Hepatic stellate cell (primary cell): ENCODE measurements at regions not wholly inside any gene's neighbourhood (a gene's known extent, or its start where the extent isn't known, plus 50 kb on each side); places are given as distances from the start of the nearest gene placed in this dataset.
"Not testable (repeated sequence)": the region's sequence is repeated elsewhere in the genome, so short reads cannot be mapped to it uniquely, and the experiment has no call there.

Experiments used
- DNase-seq: peaks from one replicate; pipeline ENCODE4 v3.0.0; 2011; ENCODE audit warnings: low spot score

DNA sequence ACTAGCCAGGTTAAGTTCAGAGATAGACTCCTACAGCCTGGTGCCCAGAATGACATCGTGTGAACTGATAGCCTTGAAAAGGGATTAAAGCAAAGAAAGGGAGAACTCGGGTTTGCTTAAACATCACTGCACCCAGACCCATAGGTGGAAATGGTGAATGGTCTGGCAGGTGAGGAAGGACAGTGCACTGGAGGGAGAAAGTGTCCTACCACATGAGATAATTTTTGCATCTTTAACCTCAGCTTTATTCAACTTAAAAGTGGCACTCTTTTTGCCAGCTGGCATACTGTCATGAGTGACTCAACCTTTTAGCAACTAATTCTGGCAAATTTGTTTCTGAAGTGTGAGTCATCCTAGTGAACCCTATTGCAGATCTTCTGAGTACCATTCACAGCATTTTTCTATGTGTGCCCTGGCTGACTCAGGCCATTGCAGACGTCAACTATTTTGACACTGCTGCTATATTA lies 53.0 kb upstream of the DAPP1 start:
- peak; percentile 13 for DNase-seq

- no peak for DNase-seq
Observed at GRCh38 chr4:99762728-99763127, 53.9 kb upstream of the DAPP1 start.

DNA sequence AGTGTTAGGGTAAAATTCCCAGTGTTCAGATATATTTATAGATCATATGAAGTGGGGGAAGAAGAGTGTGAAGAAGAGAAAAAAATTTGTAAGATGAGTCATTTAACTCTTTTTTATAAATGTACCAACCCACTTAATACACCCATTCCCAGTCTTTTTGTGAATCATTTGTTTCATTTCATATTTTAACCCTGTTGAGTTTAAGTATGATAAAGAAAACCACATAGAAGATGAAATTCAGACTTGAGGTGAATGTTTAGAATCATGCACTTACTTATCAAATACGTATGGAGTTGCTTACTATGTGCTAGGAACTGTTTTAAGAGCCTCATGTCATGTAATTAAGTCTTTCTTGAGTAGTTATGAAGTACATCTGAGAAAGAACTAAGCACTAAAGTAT lies 56.6 kb upstream of the DAPP1 start:
- no peak for DNase-seq

- no peak for DNase-seq
Observed at GRCh38 chr4:99759346-99759984, 57.2 kb upstream of the DAPP1 start.

DNA sequence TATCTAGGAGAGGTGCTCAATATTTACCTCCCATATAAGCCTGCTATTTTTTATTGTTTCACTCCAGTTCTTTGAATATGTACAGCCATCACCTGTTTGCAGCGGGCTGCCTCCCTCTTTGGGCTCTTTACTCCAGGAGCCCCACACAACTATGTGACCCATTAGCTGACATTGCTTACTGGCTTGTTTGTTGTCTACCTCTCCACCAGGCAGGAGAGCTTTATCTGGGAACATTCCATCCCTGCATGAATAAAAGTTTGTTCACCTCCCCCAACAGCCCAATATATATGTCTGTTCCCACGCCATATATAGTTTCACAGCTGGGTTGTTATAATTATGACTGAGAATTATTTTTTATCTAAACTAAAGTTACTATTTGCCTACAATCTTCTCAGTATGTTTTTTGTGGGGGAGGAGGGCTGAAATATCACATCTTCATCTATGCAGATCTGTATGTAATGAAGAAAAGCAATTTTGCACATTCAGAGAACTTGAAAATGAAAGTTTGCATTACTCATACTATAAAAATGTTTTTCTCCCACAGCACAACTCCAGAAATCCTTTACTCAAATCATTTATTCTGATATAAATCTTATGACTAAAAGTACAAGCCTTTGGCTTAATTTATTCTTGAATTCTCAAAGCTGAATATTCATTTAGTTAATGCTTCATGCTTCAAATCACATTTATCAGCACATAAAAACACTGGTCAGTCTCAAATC lies 61.2 kb upstream of the DAPP1 start:
- DNase-seq, result no peak

DNA sequence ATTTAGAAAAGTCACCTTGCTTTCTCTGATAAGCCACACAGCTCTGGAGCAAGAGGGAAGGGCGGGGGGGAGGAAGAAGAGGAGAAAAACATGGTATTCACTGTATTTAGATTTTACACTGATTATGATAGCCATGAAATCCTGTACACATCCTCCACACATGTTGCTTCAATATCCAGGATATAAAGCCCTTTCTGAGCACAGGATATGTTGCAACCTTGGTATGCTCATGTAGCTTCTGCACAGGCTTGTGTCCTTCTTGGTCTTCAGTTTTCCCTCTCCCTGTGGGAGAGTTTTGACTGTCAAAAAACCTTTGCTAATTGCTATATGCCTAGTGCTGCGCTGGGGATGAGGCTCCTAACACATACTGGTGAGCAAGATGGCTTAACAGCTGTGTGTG lies 61.9 kb upstream of the DAPP1 start:
- DNase-seq, result no peak

GRCh38 chr4:99753931-99754330 lies 62.7 kb upstream of the DAPP1 start:
- DNase-seq, result no peak

DNA sequence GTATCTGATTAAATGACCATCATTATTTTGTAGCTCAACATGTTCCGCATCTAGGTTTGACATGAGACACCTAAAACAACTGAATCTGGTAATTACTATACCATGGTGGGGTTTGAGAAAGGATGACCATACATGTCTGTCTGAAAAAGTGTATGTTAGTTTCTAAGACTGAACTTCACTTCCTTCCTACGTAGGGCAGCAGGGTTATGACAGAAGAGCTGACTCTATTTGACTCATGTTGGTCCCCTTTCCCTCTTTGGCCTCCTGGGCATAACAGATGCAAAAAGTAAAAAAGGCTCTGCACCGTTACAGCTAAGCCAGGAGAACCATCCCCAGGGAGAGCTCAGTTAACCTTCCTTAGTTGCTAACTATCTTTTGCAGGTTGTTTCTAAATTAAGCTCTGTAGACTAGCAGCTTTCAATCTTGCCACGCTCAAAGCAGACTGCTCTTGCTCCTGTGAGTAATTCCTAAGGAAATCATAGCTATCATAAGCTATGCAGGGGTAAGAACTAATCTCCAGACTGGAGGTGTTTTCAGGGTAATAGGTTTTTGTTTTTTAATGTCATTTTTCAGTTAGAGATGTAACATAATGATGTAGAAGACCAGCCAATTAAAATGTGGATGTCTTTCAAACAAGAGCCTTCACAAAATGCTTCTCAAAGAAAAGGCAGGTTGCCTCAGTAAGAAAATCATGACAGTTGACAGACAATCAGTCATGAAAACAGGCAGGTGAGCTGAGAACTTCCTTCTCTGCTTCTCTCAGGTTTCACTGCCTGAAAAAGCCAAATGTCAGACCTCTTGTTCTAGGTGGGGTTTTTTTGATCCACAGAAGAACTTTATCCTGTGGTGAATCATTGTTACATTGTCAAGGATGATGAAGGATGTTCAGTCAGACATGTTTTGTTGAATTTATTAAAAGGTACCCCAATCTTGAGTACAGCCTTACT lies 66.9 kb upstream of the DAPP1 start:
- no peak for DNase-seq

DNA sequence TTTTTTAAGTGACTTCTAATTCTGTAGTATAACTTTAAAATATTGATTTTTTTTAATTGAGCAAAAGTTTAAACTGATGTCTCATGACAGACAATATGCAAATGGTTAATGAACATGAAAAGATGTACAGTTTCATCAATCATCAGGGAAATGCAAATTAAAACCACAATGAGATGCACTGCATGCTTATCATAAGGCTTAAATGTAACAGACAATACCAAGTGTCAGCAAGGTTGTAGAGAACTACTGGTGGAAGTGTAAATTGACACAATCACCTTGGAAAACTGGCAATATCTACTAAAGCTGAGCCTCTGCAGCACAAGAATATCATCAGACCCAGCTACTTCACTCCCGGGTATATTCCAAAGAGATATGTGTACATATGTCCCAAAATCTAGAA lies 70.2 kb upstream of the DAPP1 start:
- no peak for DNase-seq

GRCh38 chr4:99736846-99737245 lies 79.2 kb upstream of the C4orf54 start:
- no peak for DNase-seq

DNA sequence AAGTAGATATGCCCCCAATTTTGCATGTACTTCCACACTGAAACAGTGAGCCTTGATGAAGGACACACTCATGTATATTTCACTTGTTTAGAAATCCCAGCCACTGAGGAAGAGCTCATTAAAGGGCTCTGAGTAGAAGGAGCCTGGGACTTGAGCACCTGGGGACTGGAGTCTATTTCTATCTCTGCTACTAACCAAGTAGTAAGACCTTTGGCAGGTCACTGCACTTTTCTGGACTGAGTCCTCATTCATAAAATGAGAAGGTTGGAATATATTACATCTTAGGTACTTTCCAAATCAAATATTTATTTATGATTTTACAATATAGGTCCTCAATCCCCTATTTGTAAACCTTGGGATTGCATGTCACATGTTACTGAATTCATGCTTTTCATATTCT lies 78.2 kb upstream of the C4orf54 start:
- no peak for DNase-seq

DNA sequence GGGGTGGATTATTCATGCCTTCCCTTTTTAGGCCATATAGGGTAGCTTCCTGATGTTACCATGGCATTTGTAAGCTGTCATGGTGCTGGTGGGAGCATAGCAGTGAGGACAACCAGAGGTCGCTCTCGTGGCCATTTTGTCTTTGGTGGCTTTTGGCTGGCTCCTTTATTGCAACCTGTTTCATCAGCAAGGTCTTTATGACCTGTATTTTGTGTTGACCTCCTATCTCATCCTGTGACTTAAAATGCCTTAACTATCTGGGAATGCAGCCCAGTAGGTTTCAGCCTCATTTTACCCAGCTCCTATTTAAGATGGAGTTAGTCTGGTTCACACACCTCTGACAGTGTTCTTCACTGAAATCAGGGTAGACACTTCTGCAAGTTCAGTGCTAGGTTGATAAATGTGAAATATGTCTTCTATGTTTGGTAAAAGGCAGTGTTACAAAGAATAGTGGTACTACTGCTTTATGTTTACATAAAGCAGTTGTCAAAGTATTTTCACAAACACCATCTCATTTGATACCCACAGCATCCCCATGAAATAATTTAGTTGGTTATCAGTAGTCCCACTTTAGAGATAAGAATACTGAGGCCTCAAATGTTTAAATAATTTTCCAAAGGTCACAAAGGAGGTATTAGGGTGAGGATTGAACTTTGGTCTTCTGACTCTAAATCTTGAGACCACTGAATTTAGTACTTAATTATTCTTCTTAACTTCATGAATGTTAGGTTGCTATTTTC lies 77.1 kb upstream of the C4orf54 start:
- no peak for DNase-seq

DNA sequence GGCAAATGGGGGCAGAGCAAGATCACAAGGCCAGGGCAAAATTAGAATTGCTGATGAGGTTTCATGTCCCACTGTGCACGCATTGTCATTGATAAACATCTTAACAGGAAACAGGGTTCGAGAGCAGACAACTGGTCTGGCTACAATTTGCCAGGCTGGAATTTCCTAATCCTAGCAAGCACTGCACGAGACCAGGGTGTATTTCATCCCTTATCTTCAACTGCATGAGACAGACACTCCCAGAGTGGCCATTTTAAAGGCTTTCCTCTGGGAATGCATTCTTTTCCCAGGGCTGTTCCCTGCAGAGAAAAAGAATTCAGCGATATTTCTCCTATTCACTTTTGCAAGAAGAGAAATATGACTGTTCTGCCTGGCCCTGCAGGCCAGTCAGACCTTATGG lies 75.8 kb upstream of the C4orf54 start:
- DNase-seq, result not testable (repeated sequence)

GRCh38 chr4:99729186-99729585 lies 71.6 kb upstream of the C4orf54 start:
- DNase-seq, result no peak

- DNase-seq, result no peak
Observed at GRCh38 chr4:99724067-99724466, 66.4 kb upstream of the C4orf54 start.

- no peak for DNase-seq
Observed at GRCh38 chr4:99723612-99724011, 66.0 kb upstream of the C4orf54 start.

- DNase-seq, result no peak
Observed at GRCh38 chr4:99722725-99723124, 65.1 kb upstream of the C4orf54 start.

DNA sequence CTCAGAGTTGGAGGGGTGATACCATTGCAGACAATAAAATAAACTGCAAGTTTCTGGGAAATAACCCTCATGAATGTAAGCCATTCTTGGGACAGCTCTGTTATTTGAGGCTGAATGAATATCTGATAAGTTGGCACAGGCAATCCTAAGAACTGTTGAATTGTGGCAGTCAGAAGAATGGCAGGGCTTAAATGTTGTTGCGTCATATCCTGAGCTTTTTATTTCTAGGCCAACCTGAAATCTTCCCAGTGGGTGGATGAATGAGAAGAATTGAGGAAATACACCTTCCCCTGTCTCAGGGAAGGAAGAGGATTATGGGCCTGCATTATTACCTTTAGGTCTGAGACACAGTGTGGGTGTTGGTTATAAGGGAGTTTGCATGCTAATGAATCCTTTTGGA lies 64.4 kb upstream of the C4orf54 start:
- DNase-seq, result no peak

GRCh38 chr4:99720206-99720605 lies 62.6 kb upstream of the C4orf54 start:
- no peak for DNase-seq

DNA sequence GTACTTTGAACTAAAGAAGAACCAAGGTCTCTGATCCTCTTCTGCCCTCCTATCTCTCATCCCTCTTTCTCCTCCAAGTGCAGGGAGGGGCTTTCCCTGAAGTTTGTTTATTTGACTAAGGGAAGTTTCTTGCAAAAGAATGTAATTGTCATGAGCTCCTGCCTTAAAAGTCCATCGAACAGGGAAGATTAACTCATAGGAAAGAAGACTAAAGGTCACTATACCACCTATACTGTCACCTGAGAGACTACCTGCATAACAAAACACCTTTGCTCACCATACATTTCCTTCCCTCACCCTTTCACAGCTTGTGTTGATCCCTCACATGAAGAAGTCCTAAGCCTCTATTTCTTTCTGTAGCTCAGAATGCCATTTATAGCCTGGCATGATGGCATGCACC lies 59.4 kb upstream of the C4orf54 start:
- DNase-seq, result no peak

DNA sequence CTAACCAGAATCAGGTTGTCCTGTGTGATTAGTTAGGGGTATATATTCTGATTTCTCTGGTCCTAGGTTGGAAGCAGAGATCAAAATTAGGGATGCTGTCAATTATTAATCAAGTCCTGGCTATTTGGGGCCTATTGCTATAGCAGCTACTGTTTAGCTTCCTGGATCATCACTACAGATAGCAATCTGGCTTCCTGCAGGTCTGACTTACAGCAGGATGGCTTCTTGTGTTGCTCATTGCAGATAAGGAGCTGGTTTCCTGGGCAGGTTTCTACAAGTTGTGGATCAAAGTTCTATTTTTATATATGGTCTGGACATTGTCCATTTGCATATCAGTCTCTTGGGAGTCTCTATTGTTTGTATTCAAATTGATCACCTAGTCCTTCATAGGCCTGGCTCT lies 57.7 kb upstream of the C4orf54 start:
- no peak for DNase-seq

- no peak for DNase-seq
Observed at GRCh38 chr4:99714179-99714578, 56.6 kb upstream of the C4orf54 start.
